Activated CD4-positive, alpha-beta T cell treated with anti-CD3 and anti-CD28 coated beads, Interleukin-2, Interleukin-6, amounts not matched to agents 100 ng/mL and 50 ng/mL, durations not matched to agents 16 hours and 8 hours (primary cell): ENCODE measurements at regions not wholly inside any gene's neighbourhood (a gene's known extent, or its start where the extent isn't known, plus 50 kb on each side); places are given as distances from the start of the nearest gene placed in this dataset.
"Not testable (repeated sequence)": the region's sequence is repeated elsewhere in the genome, so short reads cannot be mapped to it uniquely, and the experiment has no call there.

Experiments used
- DNase-seq: peaks from one replicate; pipeline ENCODE4 v3.0.0-alpha.2; 2020

GRCh38 chr21:28333578-28334075 is 659.0 kb downstream of the LTN1 start:
- DNase-seq, result no peak

GRCh38 chr21:28332796-28333195 is 659.9 kb downstream of the LTN1 start:
- no peak for DNase-seq

DNA sequence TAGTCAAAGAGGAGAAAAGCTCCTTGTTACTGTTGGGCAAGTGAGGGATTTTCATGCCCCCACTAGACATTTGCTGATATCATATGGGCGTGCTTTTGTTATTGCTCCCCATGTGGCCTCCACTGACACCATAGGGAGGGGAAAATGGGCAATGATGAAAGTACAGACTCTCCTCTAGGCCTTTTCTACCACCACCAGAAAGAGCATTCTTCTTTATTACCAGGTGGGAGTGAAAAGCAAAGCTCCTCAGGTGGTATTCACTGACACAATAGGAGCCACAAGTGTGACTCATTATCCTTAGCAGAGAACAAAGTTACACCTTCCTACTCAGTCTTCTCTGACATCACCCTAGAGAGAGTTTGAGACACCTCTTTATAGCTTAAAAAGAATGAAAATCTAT is 667.1 kb downstream of the LTN1 start:
- no peak for DNase-seq

GRCh38 chr21:28324690-28325089 is 668.0 kb downstream of the LTN1 start:
- no peak for DNase-seq

GRCh38 chr21:28317177-28317950 is 675.3 kb downstream of the LTN1 start:
- DNase-seq, result no peak

- no peak for DNase-seq
These were observed 681.1 kb downstream of the LTN1 start for GRCh38 chr21:28311411-28312190.

DNA sequence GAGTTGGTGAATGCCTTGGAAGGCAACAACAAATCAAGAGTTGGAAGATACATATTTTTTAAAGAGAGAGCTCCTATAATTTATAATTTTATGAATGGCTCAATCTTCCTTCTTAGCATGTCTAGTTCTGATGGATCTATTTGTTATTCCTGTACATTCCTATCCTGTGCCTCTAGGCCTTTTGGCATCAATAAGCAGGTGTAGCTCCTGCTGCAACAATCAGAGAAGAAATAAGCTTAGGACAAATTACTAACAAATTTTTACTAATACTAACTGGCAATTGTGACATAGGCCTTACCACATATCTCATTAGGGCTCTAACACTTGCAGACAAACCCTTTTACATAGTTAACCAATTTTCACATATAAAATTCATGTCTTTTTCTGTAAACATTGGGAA is 682.0 kb downstream of the LTN1 start:
- no peak for DNase-seq

GRCh38 chr21:28310171-28310685 is 682.4 kb downstream of the LTN1 start:
- no peak for DNase-seq

DNA sequence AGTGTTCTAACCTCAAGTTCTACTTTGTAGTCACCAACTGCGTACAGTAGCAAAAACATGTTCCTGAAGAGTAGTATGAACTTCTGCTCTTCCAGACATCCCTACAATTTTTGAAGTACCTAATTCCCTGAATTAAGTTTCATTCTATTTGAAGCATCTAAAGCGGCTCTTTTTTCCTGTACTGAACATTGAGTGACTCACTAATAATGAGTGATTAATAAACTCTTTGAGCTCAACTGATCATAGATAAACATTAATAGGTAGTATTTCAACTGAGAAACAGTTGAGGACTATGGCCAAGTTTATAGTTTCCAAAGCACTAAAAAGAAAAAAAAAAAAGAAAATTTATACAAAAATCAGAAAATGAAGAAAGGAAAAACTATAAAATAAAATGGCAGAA is 683.1 kb downstream of the LTN1 start:
- no peak for DNase-seq

DNA sequence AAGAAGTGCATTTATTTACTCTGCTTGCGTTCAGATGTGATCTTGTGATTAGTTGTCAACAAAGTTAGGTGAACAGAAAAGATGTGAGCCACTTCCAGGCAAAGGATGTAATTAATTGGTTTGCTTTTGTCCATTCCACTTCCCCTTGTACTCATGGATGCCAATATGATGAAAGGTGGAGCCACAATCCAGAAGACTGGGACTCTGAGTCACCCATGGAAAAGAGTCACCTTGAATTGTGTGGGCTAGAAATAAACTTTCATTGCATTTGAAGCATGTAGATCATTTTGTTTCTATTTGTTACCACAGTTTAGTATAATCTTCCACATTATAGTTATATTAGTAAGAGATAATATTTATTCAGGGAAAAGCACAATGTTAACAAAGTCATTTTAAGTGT is 684.2 kb downstream of the LTN1 start:
- DNase-seq, result no peak

- DNase-seq, result no peak
These were observed 692.7 kb downstream of the LTN1 start for GRCh38 chr21:28299946-28300345.

- no peak for DNase-seq
These were observed 694.4 kb downstream of the LTN1 start for GRCh38 chr21:28298251-28298672.

GRCh38 chr21:28294051-28294450 is 698.6 kb downstream of the LTN1 start:
- DNase-seq, result no peak

- DNase-seq, result no peak
These were observed 708.8 kb downstream of the LTN1 start for GRCh38 chr21:28283641-28284490.

GRCh38 chr21:28282833-28283232 is 709.8 kb downstream of the LTN1 start:
- no peak for DNase-seq

DNA sequence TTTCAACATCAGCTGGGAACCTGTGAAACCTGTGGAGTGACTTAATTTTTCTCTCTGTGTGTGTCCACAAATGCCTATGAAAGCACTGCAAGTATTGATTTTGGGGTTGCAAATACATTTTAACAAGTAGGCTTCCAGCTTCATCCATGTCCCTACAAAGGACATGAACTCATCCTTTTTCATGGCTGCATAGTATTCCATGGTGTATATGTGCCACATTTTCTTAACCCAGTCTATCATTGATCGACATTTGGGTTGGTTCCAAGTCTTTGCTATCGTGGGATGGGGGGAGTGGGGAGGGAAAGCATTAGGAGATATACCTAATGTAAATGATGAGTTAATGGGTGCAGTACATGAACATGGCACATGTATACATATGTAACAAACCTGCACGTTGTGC is 711.3 kb downstream of the LTN1 start:
- DNase-seq, result not testable (repeated sequence)

DNA sequence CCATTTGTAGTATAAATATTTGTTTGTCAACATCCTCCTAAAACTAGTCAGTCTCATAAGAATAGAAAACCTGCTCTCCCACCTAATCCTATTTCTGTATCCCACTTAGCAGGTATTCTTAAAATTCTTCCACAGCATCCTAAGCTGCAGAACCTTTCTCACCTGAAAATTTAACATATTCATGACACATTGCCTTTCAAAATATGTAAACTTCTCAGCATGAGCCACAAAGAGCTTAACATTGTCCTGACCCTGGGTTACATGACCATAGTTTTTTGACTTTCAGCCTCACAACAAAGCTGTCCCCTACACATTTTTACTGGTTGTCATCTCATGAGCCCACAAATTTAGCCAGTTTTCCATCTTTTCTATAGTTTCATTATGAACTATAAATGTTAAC is 712.1 kb downstream of the LTN1 start:
- DNase-seq, result no peak

GRCh38 chr21:28277324-28277723 is 715.4 kb downstream of the LTN1 start:
- DNase-seq, result no peak

- no peak for DNase-seq
These were observed 720.2 kb downstream of the LTN1 start for GRCh38 chr21:28272272-28272992.

- no peak for DNase-seq
These were observed 723.5 kb downstream of the LTN1 start for GRCh38 chr21:28269173-28269572.

- no peak for DNase-seq
These were observed 724.0 kb downstream of the LTN1 start for GRCh38 chr21:28268685-28269084.

GRCh38 chr21:28267449-28267848 is 725.2 kb downstream of the LTN1 start:
- DNase-seq, result no peak
